ENCODE measurements at regions not wholly inside any gene's neighbourhood (a gene's known extent, or its start where the extent isn't known, plus 50 kb on each side); places are given as distances from the start of the nearest gene placed in this dataset.

- no peaks in the 10 kb centered on the region for H3K4me1 ChIP-seq (ENCODE audit: low read depth)
- TF ChIP-seq CTCF (IDR thresholded peaks at IDR 0.05; ENCODE audit: low read depth, low read length), result no peak
- H3K4me3 ChIP-seq, result no peak overlapping the region
- H3K27me3 ChIP-seq, result peaks cover 4% of the 10 kb centered on the region
- H3K9me3 ChIP-seq (ENCODE audit: low read depth), result no peaks in the 10 kb centered on the region
- no peak overlapping the region for H3K27ac ChIP-seq
- H3K36me3 ChIP-seq, result no peaks in the 10 kb centered on the region
- DNase-seq (ENCODE audit: low read depth in 1 of 2, low spot score in 1 of 2), result no peak
These were observed 51.4 kb upstream of the LYZL2 start for GRCh38 chr10:30680908-30681307.
